Tibial nerve (tissue), 4 donors: ENCODE measurements at regions not wholly inside any gene's neighbourhood (a gene's known extent, or its start where the extent isn't known, plus 50 kb on each side); places are given as distances from the start of the nearest gene placed in this dataset.
"Not testable (repeated sequence)": the region's sequence is repeated elsewhere in the genome, so short reads cannot be mapped to it uniquely, and the experiment has no call there.

Experiments used
- DNase-seq, 2 donors: peaks; one replicate each; pipeline ENCODE4 v3.0.0-alpha.2; 2019; ENCODE audit warnings: low spot score in 2 of 2
- H3K27ac ChIP-seq, 4 donors: fragments of 200-600 bp; sonication (generic) in 3 of 4; one replicate each; pipeline ENCODE4 v1.5.1; 2017 to 2019; ENCODE audit warnings: mild to moderate bottlenecking in 1 of 4
- H3K27me3 ChIP-seq, 2 donors: fragments of 200-600 bp; sonication (generic) in 1 of 2; one replicate each; pipeline versions ENCODE4 v1.5.1 to v1.6.0; 2017 to 2019
- H3K36me3 ChIP-seq, 3 donors: fragments of 200-600 bp; sonication (generic); one replicate each; pipeline ENCODE4 v1.5.1; 2018 to 2019
- H3K4me1 ChIP-seq, 4 donors: fragments of 200-600 bp; sonication (generic) in 3 of 4; one replicate each; pipeline ENCODE4 v1.5.1; 2017 to 2019
- H3K4me3 ChIP-seq, 4 donors: fragments of 200-600 bp; sonication (generic) in 3 of 4; one replicate each; pipeline ENCODE4 v1.5.1; 2017 to 2019; ENCODE audit warnings: mild to moderate bottlenecking in 1 of 4, moderate library complexity in 1 of 4
- H3K9me3 ChIP-seq, 4 donors: fragments of 200-600 bp; sonication (generic) in 3 of 4; one replicate each; pipeline ENCODE4 v1.5.1; 2017 to 2019
- EP300 ChIP-seq, 2 donors: sonication (generic); formaldehyde crosslinking; IDR thresholded peaks; one replicate each; pipeline ENCODE4 v1.6.1; 2017; ENCODE audit warnings: antibody characterized with exemption in 2 of 2, mild to moderate bottlenecking in 1 of 2
- POLR2A ChIP-seq, 2 donors: fragments of 450-650 bp; IDR thresholded peaks; one replicate each; pipeline ENCODE4 v1.6.1; 2017; ENCODE audit warnings: antibody characterized with exemption in 2 of 2, mild to moderate bottlenecking in 2 of 2, moderate library complexity in 2 of 2
- WGBS, 2 donors: methylation state at CpG; one replicate each; pipeline ENCODE4 v1.1.5; 2018; 5-methylcytosine and 5-hydroxymethylcytosine counted together
- TF ChIP-seq, protein P1 (sequence below), 5 experiments: fragments of 200-600 bp in 3 of 5; fragments of 450-650 bp in 2 of 5; sonication (generic) in 3 of 5; IDR thresholded peaks; one replicate each; pipeline ENCODE4 v1.5.1; 2016 to 2019; ENCODE audit warnings: antibody characterized with exemption in 5 of 5, mild to moderate bottlenecking in 3 of 5, moderate library complexity in 2 of 5

GRCh38 chr1:66455446-66455845 is 78.5 kb upstream of the SGIP1 start:
- WGBS, 2 donors = 76 to 83% methylated on average over 2 of the region's 2 CpGs
- no peaks in the 10 kb centered on the region for H3K36me3 ChIP-seq
- TF ChIP-seq POLR2A (IDR thresholded peaks at IDR 0.05) (no peak), EP300 (IDR thresholded peaks at IDR 0.05) (no peak)
- TF ChIP-seq, protein P1, sequence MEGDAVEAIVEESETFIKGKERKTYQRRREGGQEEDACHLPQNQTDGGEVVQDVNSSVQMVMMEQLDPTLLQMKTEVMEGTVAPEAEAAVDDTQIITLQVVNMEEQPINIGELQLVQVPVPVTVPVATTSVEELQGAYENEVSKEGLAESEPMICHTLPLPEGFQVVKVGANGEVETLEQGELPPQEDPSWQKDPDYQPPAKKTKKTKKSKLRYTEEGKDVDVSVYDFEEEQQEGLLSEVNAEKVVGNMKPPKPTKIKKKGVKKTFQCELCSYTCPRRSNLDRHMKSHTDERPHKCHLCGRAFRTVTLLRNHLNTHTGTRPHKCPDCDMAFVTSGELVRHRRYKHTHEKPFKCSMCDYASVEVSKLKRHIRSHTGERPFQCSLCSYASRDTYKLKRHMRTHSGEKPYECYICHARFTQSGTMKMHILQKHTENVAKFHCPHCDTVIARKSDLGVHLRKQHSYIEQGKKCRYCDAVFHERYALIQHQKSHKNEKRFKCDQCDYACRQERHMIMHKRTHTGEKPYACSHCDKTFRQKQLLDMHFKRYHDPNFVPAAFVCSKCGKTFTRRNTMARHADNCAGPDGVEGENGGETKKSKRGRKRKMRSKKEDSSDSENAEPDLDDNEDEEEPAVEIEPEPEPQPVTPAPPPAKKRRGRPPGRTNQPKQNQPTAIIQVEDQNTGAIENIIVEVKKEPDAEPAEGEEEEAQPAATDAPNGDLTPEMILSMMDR (IDR thresholded peaks at IDR 0.05) = no peak

GRCh38 chr1:66460776-66461175 is 73.2 kb upstream of the SGIP1 start:
- Histone ChIP-seq H3K4me1 (no peaks in the 10 kb centered on the region), H3K9me3 (peaks cover 0 to 11% (median 0%) of the 10 kb centered on the region in 4 donors), H3K27me3 (no peaks in the 10 kb centered on the region), H3K4me3 (no peak overlapping the region), H3K27ac (no peak overlapping the region), H3K36me3 (no peaks in the 10 kb centered on the region)
- TF ChIP-seq POLR2A (IDR thresholded peaks at IDR 0.05) (no peak), EP300 (IDR thresholded peaks at IDR 0.05) (no peak)
- TF ChIP-seq, protein P1 (IDR thresholded peaks at IDR 0.05) = no peak
- no peak for DNase-seq
- 72 to 79% methylated on average over 3 of the region's 3 CpGs for WGBS, 2 donors

More at GRCh38 chr1:66455446-66455845, 78.5 kb upstream of the SGIP1 start:
- Histone ChIP-seq H3K27ac (no peak overlapping the region), H3K9me3 (peaks cover 0 to 11% (median 0%) of the 10 kb centered on the region in 4 donors), H3K4me1 (no peaks in the 10 kb centered on the region), H3K4me3 (no peak overlapping the region), H3K27me3 (no peaks in the 10 kb centered on the region)
- no peak for DNase-seq

- Histone ChIP-seq H3K36me3 (no peaks in the 10 kb centered on the region), H3K27ac (no peak overlapping the region), H3K27me3 (no peaks in the 10 kb centered on the region), H3K4me3 (no peak overlapping the region), H3K4me1 (no peaks in the 10 kb centered on the region), H3K9me3 (peaks cover 0 to 11% (median 0%) of the 10 kb centered on the region in 4 donors)
- no peak for DNase-seq
- TF ChIP-seq POLR2A (IDR thresholded peaks at IDR 0.05) (no peak), EP300 (IDR thresholded peaks at IDR 0.05) (no peak)
- TF ChIP-seq, protein P1 (IDR thresholded peaks at IDR 0.05) = no peak
- WGBS, 2 donors = 89 to 91% methylated on average over 2 of the region's 2 CpGs
These were observed 71.6 kb upstream of the SGIP1 start for GRCh38 chr1:66462313-66462712.

GRCh38 chr1:66464351-66464750 is 69.6 kb upstream of the SGIP1 start:
- Histone ChIP-seq H3K27me3 (no peaks in the 10 kb centered on the region), H3K27ac (no peak overlapping the region)
- no peak for TF ChIP-seq POLR2A (IDR thresholded peaks at IDR 0.05)
- no peak for TF ChIP-seq EP300 (IDR thresholded peaks at IDR 0.05)
- TF ChIP-seq, protein P1 (IDR thresholded peaks at IDR 0.05) = no peak

DNA sequence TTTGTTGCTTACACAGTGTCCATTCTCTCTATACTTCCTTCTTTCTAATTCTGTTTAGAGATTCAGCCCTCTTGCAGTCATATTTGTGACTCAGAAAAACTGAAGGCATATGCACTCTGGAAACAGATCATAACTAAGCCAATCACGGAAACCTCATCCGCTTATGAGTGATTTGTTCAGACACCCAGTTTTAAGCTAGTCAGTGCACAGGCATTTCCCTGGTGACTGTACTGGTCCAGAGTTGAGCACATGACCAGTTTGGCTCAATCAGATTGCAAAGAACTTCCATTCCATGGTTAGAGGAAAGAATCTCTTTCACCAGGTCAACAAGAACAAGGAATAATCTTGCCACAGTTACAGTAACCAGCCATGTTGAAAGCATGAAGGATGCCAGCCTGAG is 69.2 kb upstream of the SGIP1 start:
- no peak overlapping the region for H3K27ac ChIP-seq
- peaks cover 0 to 1% (median 0%) of the 10 kb centered on the region in 4 donors for H3K9me3 ChIP-seq
- H3K4me1 ChIP-seq = no peaks in the 10 kb centered on the region
- DNase-seq = no peak
- H3K36me3 ChIP-seq = no peaks in the 10 kb centered on the region
- WGBS, 2 donors = 68 to 100% methylated on average over 2 of the region's 2 CpGs
- no peaks in the 10 kb centered on the region for H3K27me3 ChIP-seq
- H3K4me3 ChIP-seq = no peak overlapping the region
- TF ChIP-seq, protein P1 (IDR thresholded peaks at IDR 0.05) = no peak
- TF ChIP-seq EP300 (IDR thresholded peaks at IDR 0.05) = no peak

More at GRCh38 chr1:66464351-66464750, 69.6 kb upstream of the SGIP1 start:
- no peak overlapping the region for H3K4me3 ChIP-seq
- no peak for DNase-seq
- H3K4me1 ChIP-seq = no peaks in the 10 kb centered on the region
- no peaks in the 10 kb centered on the region for H3K36me3 ChIP-seq
- peaks cover 0 to 6% (median 0%) of the 10 kb centered on the region in 4 donors for H3K9me3 ChIP-seq

- H3K27ac ChIP-seq, H3K4me3 ChIP-seq, DNase-seq, H3K36me3 ChIP-seq, H3K27me3 ChIP-seq, H3K4me1 ChIP-seq, H3K9me3 ChIP-seq: not testable (repeated sequence)
- 50 to 57% methylated on average over 2 of the region's 2 CpGs for WGBS, 2 donors
These were observed 67.3 kb upstream of the SGIP1 start for GRCh38 chr1:66466695-66467094.
